GM18519 (cell line): ENCODE measurements at regions not wholly inside any gene's neighbourhood (a gene's known extent, or its start where the extent isn't known, plus 50 kb on each side); places are given as distances from the start of the nearest gene placed in this dataset.
A peak's percentile ranks its signal among the peaks of the same experiment; 100 is the strongest.

Experiments
- ATAC-seq: cut with Tn5 transposase; IDR thresholded peaks from one replicate; pipeline ENCODE4 v1.9.1; 2021; ENCODE audit warnings: mild to moderate bottlenecking, moderate library complexity; ENCODE audit not compliant: unreplicated experiment, low FRiP score

- no peak for ATAC-seq
Observed at GRCh38 chr3:69451594-69451993, 65.7 kb upstream of the FRMD4B start.

GRCh38 chr3:69448877-69449276 lies 63.0 kb upstream of the FRMD4B start:
- no peak for ATAC-seq

GRCh38 chr3:69446402-69447072 lies 60.6 kb upstream of the FRMD4B start:
- no peak for ATAC-seq

GRCh38 chr3:69445498-69445897 lies 59.6 kb upstream of the FRMD4B start:
- ATAC-seq, result no peak

GRCh38 chr3:69445024-69445423 lies 59.1 kb upstream of the FRMD4B start:
- no peak for ATAC-seq

- no peak for ATAC-seq
Observed at GRCh38 chr3:69443457-69443920, 57.6 kb upstream of the FRMD4B start.

GRCh38 chr3:69442771-69443311 lies 57.0 kb upstream of the FRMD4B start:
- no peak for ATAC-seq

- ATAC-seq, result no peak
Observed at GRCh38 chr3:69441732-69442131, 55.8 kb upstream of the FRMD4B start.

- ATAC-seq, result no peak
Observed at GRCh38 chr3:69441040-69441439, 55.2 kb upstream of the FRMD4B start.

GRCh38 chr3:69439643-69440270 lies 53.9 kb upstream of the FRMD4B start:
- no peak for ATAC-seq

GRCh38 chr3:69438476-69438875 lies 52.6 kb upstream of the FRMD4B start:
- no peak for ATAC-seq

GRCh38 chr3:69435274-69436265 lies 49.7 kb upstream of the FRMD4B start:
- peak; percentile 67 for ATAC-seq
